ENCODE measurements at regions not wholly inside any gene's neighbourhood (a gene's known extent, or its start where the extent isn't known, plus 50 kb on each side); places are given as distances from the start of the nearest gene placed in this dataset.

DNA sequence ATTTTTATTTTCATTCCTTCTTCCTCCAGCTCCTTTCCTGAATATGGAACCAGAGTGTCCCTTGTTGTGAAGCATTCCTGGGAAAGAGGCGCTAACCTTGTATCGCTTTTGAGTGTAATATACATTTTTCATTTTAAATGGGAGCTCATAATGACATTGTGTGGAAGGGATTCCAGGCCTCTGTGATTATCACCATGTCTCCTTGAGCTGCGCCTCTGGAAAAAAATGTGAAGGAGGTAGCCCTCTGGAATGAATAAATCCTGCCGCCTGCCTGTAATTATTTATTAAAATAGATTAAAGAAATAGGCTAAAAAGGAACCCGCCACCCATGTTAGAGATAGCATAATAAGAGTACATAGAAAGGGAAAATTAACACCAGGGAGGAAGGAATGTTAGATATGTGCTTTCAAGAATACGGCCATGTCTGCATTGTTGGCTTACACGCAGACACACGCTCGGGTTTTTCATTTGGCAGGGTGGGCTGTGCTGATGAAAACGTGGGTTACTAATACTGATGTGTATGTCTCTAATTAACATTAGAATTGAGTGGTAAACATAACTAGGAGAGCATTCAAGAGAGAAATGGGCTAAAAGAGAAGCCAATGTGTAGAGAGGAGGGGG, 138.5 kb downstream of the LINC00237 start:
- intact Hi-C loops (cut with micrococcal nuclease; ENCODE audit: unreplicated experiment) (no loop called here), in situ Hi-C loops (cut with HindIII; ENCODE audit: extremely low pct_ligation_motif_present, low pct_unique_long_range_greater_than_20kb) (no loop called here)
- TF ChIP-seq PRPF4 (IDR thresholded peaks at IDR 0.05; ENCODE audit: low read depth, low read length, poor library complexity, severe bottlenecking) (no peak), MLLT10 (CRISPR knock-in tag; IDR thresholded peaks at IDR 0.05) (no peak), ZNF431 (CRISPR knock-in tag; IDR thresholded peaks at IDR 0.05; ENCODE audit: borderline replicate concordance, low read depth) (no peak), ATM (IDR thresholded peaks at IDR 0.05; ENCODE audit: borderline replicate concordance) (no peak), STAG1 (CRISPR knock-in tag; IDR thresholded peaks at IDR 0.05) (no peak), ZNF619 (CRISPR knock-in tag; IDR thresholded peaks at IDR 0.05) (no peak)
- no peaks in the 10 kb centered on the region for H4K20me1 ChIP-seq (ENCODE audit: insufficient read depth, low read length)
- DNase-seq (ENCODE audit: low spot score) (no peak), ATAC-seq (no peak), FAIRE-seq (no peak)
- H3K9ac ChIP-seq (ENCODE audit: insufficient read depth, low read depth, low read length), result no peak overlapping the region
- ChIA-PET POLR2A (no interaction called here), CTCF (ENCODE audit: low intra/inter-chr PET ratio, low total read pairs) (no interaction called here)
- no peak overlapping the region for H3K27ac ChIP-seq (ENCODE audit: extremely low read length, insufficient read depth, low read length)
- 77% methylated on average over 10 of the region's 10 CpGs for WGBS (ENCODE audit: low lambda C conversion rate)
- no peak overlapping the region for H2AFZ ChIP-seq (ENCODE audit: low read length)
- peaks cover 14% of the 10 kb centered on the region for H3K4me1 ChIP-seq (ENCODE audit: insufficient read depth, low read length)
- H3K9me3 ChIP-seq (ENCODE audit: low read length), result no peaks in the 10 kb centered on the region
- H3K79me2 ChIP-seq (ENCODE audit: insufficient read depth, low read length), result no peaks in the 10 kb centered on the region
- no peak overlapping the region for H3K4me3 ChIP-seq (replicated peaks in 1 of 3; ENCODE audit: insufficient read depth in 1 of 3, low read depth in 2 of 3, low read length in 3 of 3)
- H3K36me3 ChIP-seq (replicated peaks in 1 of 2; ENCODE audit: control insufficient read depth in 1 of 2, insufficient read depth in 2 of 2, low read length in 2 of 2), result no peaks in the 10 kb centered on the region
- peaks cover 5 to 38% of the 10 kb centered on the region in 2 experiments for H3K27me3 ChIP-seq (ENCODE audit: control insufficient read depth in 1 of 2, insufficient read depth in 2 of 2, low read length in 2 of 2)
- no peak overlapping the region for H3K4me2 ChIP-seq (ENCODE audit: low read depth, low read length)
- BruUV-seq (replicated peaks), result no TSS peak

DNA sequence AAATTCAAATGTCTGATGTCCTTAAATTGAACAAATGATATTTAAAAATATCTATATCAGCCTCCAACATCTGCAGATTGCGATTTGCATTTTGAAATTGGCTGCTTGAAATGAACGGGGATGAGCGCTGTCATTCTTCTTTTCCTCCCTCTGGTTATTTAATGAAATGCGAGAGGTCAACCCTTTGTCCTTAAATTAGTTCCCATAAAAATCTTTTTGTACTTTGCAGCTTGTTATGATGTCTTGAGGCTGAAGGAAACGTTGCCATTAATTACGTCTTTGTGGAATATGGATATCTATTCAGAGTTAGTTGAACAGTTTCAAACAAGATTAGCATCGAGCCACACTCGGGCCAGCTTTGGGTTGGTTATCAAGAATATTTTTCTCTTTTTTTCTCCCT, 140.0 kb downstream of the LINC00237 start:
- Histone ChIP-seq H4K20me1 (ENCODE audit: insufficient read depth, low read length) (no peaks in the 10 kb centered on the region), H3K36me3 (replicated peaks in 1 of 2; ENCODE audit: control insufficient read depth in 1 of 2, insufficient read depth in 2 of 2, low read length in 2 of 2) (no peaks in the 10 kb centered on the region), H3K9ac (ENCODE audit: insufficient read depth, low read depth, low read length) (no peak overlapping the region), H3K27ac (ENCODE audit: extremely low read length, insufficient read depth, low read length) (no peak overlapping the region), H2AFZ (ENCODE audit: low read length) (no peak overlapping the region), H3K4me2 (ENCODE audit: low read depth, low read length) (no peak overlapping the region), H3K4me1 (ENCODE audit: insufficient read depth, low read length) (no peaks in the 10 kb centered on the region), H3K27me3 (ENCODE audit: control insufficient read depth in 1 of 2, insufficient read depth in 2 of 2, low read length in 2 of 2) (peaks cover 6 to 37% of the 10 kb centered on the region in 2 experiments), H3K9me3 (ENCODE audit: low read length) (no peaks in the 10 kb centered on the region), H3K4me3 (replicated peaks in 1 of 3; ENCODE audit: insufficient read depth in 1 of 3, low read depth in 2 of 3, low read length in 3 of 3) (no peak overlapping the region), H3K79me2 (ENCODE audit: insufficient read depth, low read length) (no peaks in the 10 kb centered on the region)
- ATAC-seq (no peak), DNase-seq (ENCODE audit: low spot score) (no peak), FAIRE-seq (no peak)
- in situ Hi-C loops (cut with HindIII; ENCODE audit: extremely low pct_ligation_motif_present, low pct_unique_long_range_greater_than_20kb) (no loop called here), intact Hi-C loops (cut with micrococcal nuclease; ENCODE audit: unreplicated experiment) (no loop called here)
- WGBS (ENCODE audit: low lambda C conversion rate), result 59% methylated on average over 8 of the region's 8 CpGs
- ChIA-PET POLR2A (no interaction called here), CTCF (ENCODE audit: low intra/inter-chr PET ratio, low total read pairs) (no interaction called here)
- BruUV-seq (replicated peaks), result no TSS peak
- TF ChIP-seq REXO4 (CRISPR knock-in tag; IDR thresholded peaks at IDR 0.05; ENCODE audit: borderline replicate concordance) (no peak), MED8 (CRISPR knock-in tag; IDR thresholded peaks at IDR 0.05; ENCODE audit: insufficient replicate concordance) (no peak), IRF2 (CRISPR knock-in tag; IDR thresholded peaks at IDR 0.05) (no peak), NFE2 (CRISPR knock-in tag; IDR thresholded peaks at IDR 0.05) (no peak)
- TF ChIP-seq, protein P1, sequence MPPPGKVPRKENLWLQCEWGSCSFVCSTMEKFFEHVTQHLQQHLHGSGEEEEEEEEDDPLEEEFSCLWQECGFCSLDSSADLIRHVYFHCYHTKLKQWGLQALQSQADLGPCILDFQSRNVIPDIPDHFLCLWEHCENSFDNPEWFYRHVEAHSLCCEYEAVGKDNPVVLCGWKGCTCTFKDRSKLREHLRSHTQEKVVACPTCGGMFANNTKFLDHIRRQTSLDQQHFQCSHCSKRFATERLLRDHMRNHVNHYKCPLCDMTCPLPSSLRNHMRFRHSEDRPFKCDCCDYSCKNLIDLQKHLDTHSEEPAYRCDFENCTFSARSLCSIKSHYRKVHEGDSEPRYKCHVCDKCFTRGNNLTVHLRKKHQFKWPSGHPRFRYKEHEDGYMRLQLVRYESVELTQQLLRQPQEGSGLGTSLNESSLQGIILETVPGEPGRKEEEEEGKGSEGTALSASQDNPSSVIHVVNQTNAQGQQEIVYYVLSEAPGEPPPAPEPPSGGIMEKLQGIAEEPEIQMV (CRISPR knock-in tag; IDR thresholded peaks at IDR 0.05; ENCODE audit: low read depth), result no peak
- TF ChIP-seq, protein P2, sequence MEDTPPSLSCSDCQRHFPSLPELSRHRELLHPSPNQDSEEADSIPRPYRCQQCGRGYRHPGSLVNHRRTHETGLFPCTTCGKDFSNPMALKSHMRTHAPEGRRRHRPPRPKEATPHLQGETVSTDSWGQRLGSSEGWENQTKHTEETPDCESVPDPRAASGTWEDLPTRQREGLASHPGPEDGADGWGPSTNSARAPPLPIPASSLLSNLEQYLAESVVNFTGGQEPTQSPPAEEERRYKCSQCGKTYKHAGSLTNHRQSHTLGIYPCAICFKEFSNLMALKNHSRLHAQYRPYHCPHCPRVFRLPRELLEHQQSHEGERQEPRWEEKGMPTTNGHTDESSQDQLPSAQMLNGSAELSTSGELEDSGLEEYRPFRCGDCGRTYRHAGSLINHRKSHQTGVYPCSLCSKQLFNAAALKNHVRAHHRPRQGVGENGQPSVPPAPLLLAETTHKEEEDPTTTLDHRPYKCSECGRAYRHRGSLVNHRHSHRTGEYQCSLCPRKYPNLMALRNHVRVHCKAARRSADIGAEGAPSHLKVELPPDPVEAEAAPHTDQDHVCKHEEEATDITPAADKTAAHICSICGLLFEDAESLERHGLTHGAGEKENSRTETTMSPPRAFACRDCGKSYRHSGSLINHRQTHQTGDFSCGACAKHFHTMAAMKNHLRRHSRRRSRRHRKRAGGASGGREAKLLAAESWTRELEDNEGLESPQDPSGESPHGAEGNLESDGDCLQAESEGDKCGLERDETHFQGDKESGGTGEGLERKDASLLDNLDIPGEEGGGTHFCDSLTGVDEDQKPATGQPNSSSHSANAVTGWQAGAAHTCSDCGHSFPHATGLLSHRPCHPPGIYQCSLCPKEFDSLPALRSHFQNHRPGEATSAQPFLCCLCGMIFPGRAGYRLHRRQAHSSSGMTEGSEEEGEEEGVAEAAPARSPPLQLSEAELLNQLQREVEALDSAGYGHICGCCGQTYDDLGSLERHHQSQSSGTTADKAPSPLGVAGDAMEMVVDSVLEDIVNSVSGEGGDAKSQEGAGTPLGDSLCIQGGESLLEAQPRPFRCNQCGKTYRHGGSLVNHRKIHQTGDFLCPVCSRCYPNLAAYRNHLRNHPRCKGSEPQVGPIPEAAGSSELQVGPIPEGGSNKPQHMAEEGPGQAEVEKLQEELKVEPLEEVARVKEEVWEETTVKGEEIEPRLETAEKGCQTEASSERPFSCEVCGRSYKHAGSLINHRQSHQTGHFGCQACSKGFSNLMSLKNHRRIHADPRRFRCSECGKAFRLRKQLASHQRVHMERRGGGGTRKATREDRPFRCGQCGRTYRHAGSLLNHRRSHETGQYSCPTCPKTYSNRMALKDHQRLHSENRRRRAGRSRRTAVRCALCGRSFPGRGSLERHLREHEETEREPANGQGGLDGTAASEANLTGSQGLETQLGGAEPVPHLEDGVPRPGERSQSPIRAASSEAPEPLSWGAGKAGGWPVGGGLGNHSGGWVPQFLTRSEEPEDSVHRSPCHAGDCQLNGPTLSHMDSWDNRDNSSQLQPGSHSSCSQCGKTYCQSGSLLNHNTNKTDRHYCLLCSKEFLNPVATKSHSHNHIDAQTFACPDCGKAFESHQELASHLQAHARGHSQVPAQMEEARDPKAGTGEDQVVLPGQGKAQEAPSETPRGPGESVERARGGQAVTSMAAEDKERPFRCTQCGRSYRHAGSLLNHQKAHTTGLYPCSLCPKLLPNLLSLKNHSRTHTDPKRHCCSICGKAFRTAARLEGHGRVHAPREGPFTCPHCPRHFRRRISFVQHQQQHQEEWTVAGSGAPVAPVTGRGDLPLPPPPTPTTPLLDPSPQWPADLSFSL (CRISPR knock-in tag; IDR thresholded peaks at IDR 0.05), result no peak
